GM03348 (cell line): ENCODE measurements at regions not wholly inside any gene's neighbourhood (a gene's known extent, or its start where the extent isn't known, plus 50 kb on each side); places are given as distances from the start of the nearest gene placed in this dataset.
"Not testable (repeated sequence)": the region's sequence is repeated elsewhere in the genome, so short reads cannot be mapped to it uniquely, and the experiment has no call there.

Source experiments
- DNase-seq: peaks from one replicate; pipeline ENCODE4 v3.0.0; 2012; ENCODE audit warnings: low spot score

- DNase-seq = no peak
These were observed 102.2 kb downstream of the TMX1 start for GRCh38 chr14:51342226-51342625.

- DNase-seq = no peak
These were observed 112.0 kb downstream of the TMX1 start for GRCh38 chr14:51351997-51352396.

DNA sequence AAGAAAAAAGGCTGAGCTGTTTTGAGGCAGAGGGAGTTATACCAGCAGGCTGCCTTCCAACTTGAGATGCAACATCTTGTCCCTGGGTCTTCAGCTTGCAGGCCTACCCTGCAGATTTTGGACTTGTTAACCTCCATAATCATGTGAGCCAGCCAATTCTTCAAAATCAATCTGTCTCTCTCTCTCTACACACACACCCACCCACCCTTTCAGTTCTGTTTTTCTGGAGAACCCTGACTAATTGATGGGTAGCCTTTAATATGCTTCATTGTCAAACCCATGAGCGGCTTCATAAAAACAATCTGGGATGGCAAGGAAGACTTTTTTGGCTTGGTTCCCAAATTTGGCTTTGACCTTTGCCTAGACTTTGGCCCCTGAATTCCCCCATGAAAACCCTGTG lies 113.9 kb downstream of the TMX1 start:
- no peak for DNase-seq

DNA sequence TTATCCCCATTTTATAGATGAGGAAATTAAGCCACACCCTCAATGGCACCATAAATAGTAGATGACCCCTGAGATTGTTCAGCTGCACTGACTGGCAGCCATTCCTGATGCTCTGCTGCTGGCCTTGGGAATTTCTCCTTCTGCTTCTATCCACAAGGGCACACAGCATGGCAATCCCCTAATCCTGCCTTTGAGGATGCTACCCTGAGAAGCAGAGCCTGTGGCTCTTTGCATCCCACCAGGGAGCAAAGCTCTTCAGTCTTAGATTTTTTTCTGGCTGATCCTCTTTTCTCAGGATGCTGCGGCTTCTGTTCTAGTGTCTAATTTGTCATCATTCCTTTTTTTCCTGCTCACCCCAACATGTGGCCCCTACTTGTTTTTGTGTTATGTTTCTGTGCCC lies 114.8 kb downstream of the TMX1 start:
- no peak for DNase-seq

GRCh38 chr14:51356381-51356780 lies 116.3 kb downstream of the TMX1 start:
- DNase-seq = peak; percentile 28

- no peak for DNase-seq
These were observed 117.2 kb downstream of the TMX1 start for GRCh38 chr14:51357250-51357649.

GRCh38 chr14:51360592-51360991 lies 120.5 kb downstream of the TMX1 start:
- DNase-seq = no peak

DNA sequence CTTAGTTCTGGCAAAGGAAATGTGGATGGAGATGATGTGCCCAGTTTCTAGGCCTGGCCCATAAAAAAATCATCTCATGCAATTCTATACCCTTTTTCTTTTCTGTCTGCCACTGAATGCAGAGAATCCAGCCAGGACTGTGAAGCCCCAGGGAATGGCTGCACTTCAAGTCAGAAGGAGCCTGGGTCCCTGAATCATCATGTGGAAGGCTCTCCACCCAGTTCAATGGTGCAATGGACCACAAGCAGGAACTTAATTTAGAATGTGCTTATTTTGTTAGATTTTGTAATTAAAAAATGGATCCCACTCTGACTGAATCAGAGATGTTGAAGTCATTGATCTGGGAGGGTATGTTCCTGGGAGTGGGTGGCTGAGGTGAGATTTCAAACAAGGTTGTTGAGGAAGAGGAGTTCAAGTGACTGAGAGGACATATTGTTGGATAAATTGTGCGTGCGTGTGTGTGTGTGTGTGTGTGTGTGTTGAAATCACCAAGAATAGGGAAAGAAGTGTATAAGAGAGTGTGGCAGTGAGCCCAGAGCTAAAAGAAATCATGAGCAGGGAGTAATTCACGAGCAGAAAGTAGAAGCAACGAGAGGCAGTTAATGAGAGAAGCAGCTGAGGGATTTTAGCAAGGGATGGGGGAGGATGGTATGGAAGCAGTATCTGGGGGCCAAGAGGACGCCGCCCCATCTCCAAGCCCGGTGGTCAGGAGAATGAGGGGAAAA lies 125.4 kb downstream of the TMX1 start:
- no peak for DNase-seq

GRCh38 chr14:51366460-51366859 lies 126.4 kb downstream of the TMX1 start:
- DNase-seq = not testable (repeated sequence)

- not testable (repeated sequence) for DNase-seq
These were observed 127.0 kb downstream of the TMX1 start for GRCh38 chr14:51366866-51367599.

GRCh38 chr14:51367600-51367931 lies 127.5 kb downstream of the TMX1 start:
- peak; percentile 63 for DNase-seq

DNA sequence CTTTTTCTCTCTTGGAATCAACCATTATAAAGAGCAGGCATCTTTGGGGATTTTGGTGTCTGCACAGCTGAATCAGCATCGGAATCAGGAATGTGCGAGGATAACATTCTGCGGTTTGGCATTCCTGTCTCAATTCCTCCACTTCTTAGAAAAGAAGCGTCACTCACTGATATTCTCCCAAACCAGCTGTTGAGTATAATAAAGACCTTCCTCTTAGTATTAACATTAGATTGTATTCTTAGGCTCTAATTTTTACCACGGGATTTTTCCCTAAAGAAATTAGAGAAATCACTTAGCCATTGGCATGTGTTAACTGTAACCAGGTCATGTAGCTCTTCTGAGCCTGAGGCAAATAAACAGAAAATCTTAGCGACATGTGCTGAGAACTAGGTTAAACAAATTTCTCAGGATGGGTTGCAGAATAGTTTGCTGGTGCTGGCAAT lies 128.7 kb downstream of the TMX1 start:
- DNase-seq = peak; percentile 88

GRCh38 chr14:51369814-51370213 lies 129.8 kb downstream of the TMX1 start:
- DNase-seq = no peak

DNA sequence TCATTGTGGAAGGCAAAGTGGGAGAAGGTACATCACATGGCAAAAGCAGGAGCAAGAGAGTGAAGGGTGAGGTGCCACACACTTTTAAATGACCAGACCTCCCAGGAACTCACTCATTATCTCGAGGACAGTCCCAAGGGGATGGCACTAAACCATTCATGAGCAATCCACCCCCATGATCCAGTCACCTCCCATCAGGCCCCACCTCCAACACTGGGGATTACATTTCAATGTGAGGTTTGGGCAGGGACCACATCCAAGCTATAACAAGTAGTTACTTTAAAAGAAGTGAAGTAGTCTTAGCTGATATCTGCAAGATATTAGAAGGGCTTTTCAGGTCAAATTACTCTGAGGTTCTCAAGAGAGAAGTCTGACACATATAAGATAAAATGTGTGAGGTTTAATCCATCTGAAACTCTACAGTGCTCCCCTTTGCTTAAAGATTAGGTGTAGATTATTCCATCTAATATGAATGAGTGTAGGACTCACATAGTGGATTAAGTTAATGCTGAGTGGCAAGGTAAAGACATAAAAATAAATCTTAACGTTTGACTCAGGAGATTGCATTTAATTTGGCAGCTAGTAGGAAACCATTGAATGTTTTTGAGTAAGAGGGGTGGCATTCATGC lies 130.8 kb downstream of the TMX1 start:
- DNase-seq = no peak

DNA sequence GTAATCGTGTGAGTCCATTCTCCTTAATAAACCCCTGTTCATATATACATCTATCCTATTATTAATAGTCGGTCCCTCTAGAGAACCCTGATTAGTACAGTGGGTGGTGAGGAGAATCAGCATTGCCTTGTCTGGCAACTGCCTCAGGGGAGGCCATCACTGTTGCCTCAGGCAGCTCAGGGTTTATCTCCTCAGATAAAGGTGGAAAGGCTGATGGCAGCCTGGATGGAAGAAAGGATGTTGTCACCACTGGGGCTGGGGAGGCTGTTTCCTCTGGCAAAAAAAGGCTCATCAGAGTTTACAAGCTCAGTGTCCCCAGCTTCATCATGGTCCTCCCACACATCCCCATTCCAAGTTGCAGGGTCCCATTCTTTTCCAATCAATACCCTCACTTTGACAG lies 137.1 kb downstream of the TMX1 start:
- DNase-seq = not testable (repeated sequence)

GRCh38 chr14:51382506-51382905 lies 142.5 kb downstream of the TMX1 start:
- no peak for DNase-seq

DNA sequence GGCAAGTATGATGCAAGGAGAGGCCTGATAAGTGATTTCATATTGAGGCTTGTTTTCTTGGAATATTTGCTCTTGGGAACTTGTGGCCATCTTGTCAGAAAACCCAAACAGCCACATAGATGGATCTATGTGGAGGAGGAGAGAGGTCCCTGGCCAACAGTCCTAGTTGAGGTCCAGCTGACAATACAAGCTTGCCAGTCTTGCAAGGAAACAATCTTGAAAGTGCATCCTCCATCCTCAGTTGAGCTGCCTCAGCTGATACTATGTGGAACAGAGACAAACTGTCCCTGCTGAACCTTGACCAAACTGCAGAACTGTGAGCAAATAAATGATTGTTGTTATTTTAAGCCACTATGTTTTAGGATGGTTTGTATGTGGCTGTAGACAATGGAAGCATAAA lies 146.4 kb downstream of the TMX1 start:
- DNase-seq = no peak

GRCh38 chr14:51386983-51387735 lies 147.1 kb downstream of the TMX1 start:
- DNase-seq = peak; percentile 59

DNA sequence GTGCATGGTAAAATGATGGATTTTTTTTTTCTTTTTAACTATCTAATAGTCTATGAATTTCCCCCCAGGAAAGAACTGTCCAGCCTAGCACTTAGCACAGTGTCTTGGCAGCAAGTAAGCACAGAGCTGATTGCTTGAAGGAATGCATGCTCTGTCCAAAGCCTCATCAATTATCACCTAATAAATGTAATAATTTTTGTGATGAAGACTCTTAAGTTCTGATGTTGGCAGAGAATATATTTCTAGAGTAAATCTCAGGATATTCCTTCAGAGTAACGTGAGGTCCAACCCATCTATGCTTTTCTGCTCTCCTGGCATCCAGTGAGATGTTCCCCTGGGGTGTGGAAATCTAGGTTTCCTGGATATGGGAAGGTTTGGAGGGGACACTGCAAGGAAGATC lies 152.4 kb downstream of the TMX1 start:
- no peak for DNase-seq

DNA sequence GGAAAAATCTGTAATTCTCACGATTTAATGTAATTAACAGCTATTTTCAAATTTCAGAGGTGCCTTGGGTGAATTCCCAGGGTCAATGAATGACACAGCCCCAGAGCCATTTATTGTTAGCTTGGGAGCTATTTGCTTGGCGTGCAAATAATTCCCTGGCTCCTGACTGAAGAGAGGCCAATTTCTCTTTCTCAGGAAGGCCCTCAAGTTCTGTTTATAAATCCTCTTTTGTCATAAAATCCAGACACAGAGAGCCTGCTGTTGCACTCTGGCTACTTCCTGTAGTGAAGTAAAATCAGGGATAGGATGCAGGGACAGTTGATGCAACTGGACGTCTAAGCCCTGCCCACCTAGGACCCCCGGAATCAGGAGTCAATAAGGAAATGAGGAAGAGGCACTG lies 154.3 kb downstream of the TMX1 start:
- peak; percentile 33 for DNase-seq

- DNase-seq = no peak
These were observed 154.8 kb downstream of the TMX1 start for GRCh38 chr14:51394804-51395203.

- DNase-seq = peak; percentile 84
These were observed 155.4 kb downstream of the TMX1 start for GRCh38 chr14:51395361-51395849.
